Cardiac muscle cell (in vitro differentiated cells and primary cell): ENCODE measurements at regions not wholly inside any gene's neighbourhood (a gene's known extent, or its start where the extent isn't known, plus 50 kb on each side); places are given as distances from the start of the nearest gene placed in this dataset.

Experiments used
- DNase-seq, 2 donors: peaks; one replicate each; pipeline versions ENCODE4 v3.0.0 to v3.0.0-alpha.2; 2010 to 2017; ENCODE audit warnings: low read depth in 1 of 2, low spot score in 1 of 2
- H3K27ac ChIP-seq: fragments of 200-600 bp; sonication (generic); 2 replicates; pipeline ENCODE4 v1.5.1; 2016
- H3K27me3 ChIP-seq: fragments of 200-600 bp; sonication (generic); 2 replicates; pipeline ENCODE4 v1.6.0; 2016; ENCODE audit warnings: control low read depth
- H3K36me3 ChIP-seq: fragments of 200-600 bp; sonication (generic); 2 replicates; pipeline ENCODE4 v1.5.1; 2016; ENCODE audit warnings: control low read depth
- H3K4me1 ChIP-seq: fragments of 200-600 bp; sonication (generic); 2 replicates; pipeline ENCODE4 v1.8.1; 2017; ENCODE audit warnings: low read depth, mild to moderate bottlenecking, mixed run types
- H3K4me3 ChIP-seq: fragments of 200-600 bp; sonication (generic); 2 replicates; pipeline ENCODE4 v1.5.1; 2016; ENCODE audit warnings: mild to moderate bottlenecking
- H3K9me3 ChIP-seq: fragments of 200-600 bp; sonication (generic); 2 replicates; pipeline ENCODE4 v1.5.1; 2017; ENCODE audit warnings: low read depth, mild to moderate bottlenecking, control low read depth
- TF ChIP-seq, protein P1 (sequence below): IDR thresholded peaks from 2 replicates; pipeline ENCODE4 v1.5.1; 2012; ENCODE audit warnings: low read depth, mild to moderate bottlenecking, low read length

DNA sequence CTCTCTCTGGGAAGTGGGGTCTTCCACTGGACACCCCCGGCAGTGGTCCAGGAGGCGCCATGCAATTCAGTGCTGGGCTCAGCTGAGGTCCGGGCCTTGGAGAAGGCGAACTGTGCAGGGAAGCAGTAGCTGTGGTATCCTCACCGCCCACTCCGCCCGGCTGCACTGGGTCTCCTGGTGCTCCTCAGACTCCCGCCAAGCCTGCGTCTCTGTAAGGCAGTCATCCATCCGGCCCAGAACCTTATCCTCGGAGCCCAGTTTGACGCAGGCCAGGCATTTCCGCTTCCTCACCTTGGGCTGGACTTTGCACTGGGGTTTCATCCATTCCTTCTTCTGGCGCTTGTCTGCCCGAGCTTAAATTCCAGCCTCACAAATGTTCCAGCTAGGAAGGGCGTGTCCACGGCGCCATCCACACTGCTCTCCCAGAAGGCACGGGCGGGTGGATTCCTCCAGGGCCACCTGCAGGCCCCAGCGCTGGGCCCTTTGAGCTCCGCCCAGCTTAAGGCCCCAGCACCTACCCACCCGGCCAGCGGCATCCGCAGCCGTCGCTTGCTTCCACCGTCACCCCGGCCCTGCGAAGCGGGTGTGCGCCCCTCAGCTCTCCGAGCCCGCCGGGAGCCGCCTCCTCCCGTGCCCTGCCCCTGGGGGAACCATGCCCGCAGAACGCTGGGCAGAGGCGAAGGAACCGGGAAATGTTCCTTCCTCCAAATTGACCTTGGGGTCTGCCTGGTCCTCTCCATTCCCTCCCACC, 1884.8 kb downstream of the TP53TG3F start:
- no peak for DNase-seq
- Histone ChIP-seq H3K4me3 (no peak overlapping the region), H3K36me3 (no peaks in the 10 kb centered on the region), H3K9me3 (no peaks in the 10 kb centered on the region), H3K4me1 (no peaks in the 10 kb centered on the region), H3K27ac (no peak overlapping the region), H3K27me3 (no peaks in the 10 kb centered on the region)
- TF ChIP-seq, protein P1, sequence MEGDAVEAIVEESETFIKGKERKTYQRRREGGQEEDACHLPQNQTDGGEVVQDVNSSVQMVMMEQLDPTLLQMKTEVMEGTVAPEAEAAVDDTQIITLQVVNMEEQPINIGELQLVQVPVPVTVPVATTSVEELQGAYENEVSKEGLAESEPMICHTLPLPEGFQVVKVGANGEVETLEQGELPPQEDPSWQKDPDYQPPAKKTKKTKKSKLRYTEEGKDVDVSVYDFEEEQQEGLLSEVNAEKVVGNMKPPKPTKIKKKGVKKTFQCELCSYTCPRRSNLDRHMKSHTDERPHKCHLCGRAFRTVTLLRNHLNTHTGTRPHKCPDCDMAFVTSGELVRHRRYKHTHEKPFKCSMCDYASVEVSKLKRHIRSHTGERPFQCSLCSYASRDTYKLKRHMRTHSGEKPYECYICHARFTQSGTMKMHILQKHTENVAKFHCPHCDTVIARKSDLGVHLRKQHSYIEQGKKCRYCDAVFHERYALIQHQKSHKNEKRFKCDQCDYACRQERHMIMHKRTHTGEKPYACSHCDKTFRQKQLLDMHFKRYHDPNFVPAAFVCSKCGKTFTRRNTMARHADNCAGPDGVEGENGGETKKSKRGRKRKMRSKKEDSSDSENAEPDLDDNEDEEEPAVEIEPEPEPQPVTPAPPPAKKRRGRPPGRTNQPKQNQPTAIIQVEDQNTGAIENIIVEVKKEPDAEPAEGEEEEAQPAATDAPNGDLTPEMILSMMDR, result no peak

DNA sequence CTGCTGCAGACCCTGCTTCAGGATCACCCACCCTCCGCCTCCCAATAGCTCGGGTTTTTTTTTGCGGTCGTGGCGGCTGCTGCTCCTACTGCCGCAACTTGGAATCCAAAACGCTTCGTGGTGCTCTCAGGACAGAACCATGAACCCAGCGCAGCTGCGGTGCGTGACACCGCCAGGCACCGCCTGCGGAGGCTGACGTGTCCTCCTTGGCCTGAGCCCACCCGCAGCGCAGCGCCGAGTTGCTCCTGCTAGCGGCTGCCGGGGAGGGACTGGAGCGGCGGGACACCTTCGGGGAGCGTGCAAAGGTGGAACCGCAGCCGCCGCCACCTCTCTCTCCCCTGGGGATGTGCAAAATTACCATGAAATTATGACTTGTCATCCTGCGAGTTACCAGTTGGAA, 1893.0 kb downstream of the TP53TG3F start:
- no peaks in the 10 kb centered on the region for H3K27me3 ChIP-seq
- H3K4me3 ChIP-seq, result no peak overlapping the region
- TF ChIP-seq, protein P1, result no peak
- no peaks in the 10 kb centered on the region for H3K4me1 ChIP-seq
- no peak overlapping the region for H3K27ac ChIP-seq
- peaks cover 3% of the 10 kb centered on the region for H3K9me3 ChIP-seq
- DNase-seq, result no peak
- H3K36me3 ChIP-seq, result no peaks in the 10 kb centered on the region

DNA sequence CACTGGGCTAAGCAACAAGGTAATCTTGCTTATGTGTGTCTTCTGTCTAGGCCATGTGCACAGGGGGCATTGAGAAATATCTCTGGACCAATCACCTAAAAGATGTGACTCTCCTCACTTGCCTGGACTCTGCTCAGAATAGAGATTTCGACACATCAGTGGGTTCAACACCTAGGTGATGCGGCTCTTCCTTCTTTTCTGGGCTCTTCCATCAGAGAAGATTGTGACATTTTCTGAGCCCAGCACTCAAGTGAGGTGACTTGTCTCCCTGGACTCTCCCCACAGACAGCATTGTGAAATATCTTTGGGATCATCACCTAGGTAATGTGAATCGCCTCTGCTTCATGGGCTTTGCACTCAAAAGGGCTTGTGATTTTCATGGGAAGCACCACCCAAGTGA, 1904.1 kb downstream of the TP53TG3F start:
- H3K27me3 ChIP-seq, result no peaks in the 10 kb centered on the region
- no peaks in the 10 kb centered on the region for H3K4me1 ChIP-seq
- no peak overlapping the region for H3K4me3 ChIP-seq
- no peak overlapping the region for H3K27ac ChIP-seq
- DNase-seq, result no peak
- H3K36me3 ChIP-seq, result no peaks in the 10 kb centered on the region
- peaks cover 3% of the 10 kb centered on the region for H3K9me3 ChIP-seq
- TF ChIP-seq, protein P1, result no peak

DNA sequence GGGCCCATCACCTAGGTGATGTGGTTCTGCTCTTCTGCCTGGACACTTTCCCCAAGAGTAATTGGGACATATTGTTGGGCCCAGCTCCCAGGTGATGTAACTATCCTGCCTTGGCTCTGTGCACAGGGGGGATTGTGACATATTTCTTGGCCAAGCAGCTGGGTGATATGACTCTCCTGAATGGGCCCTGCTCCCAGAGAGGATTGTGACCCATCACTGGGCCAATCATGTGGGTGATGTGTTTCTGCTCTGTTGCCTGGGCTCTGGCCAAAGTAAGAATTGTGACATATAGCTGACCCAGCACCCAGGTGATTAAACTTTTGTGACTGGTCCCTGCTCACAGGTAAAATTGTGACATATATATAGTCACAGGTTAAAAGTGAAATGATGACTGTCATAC, 1904.9 kb downstream of the TP53TG3F start:
- H3K4me3 ChIP-seq, result no peak overlapping the region

DNA sequence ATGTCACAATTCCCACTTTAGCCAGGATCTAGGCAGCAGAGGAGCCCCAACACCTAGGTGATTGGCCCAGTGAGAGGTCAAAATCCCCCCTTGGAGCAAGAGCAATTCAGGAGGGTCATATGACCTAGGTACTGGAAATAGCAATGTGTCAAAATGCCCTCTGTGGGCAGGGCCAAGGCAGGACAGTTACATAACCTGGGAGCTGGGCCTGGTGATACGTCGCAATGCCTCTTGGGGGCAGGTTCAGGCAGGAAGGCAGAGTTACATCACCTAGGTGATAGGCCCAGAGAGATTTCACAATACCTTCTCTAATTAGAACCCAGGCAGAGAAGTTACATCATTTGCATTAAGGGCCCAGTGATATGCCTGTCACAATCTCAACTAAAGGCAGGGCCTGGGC, 1906.3 kb downstream of the TP53TG3F start:
- TF ChIP-seq, protein P1, result no peak
- no peak overlapping the region for H3K27ac ChIP-seq
- DNase-seq, result no peak
- H3K4me3 ChIP-seq, result no peak overlapping the region
- H3K4me1 ChIP-seq, result no peaks in the 10 kb centered on the region
- no peaks in the 10 kb centered on the region for H3K9me3 ChIP-seq
- no peaks in the 10 kb centered on the region for H3K27me3 ChIP-seq
- no peaks in the 10 kb centered on the region for H3K36me3 ChIP-seq

More for the DNA sequence above, 1904.9 kb downstream of the TP53TG3F start:
- no peaks in the 10 kb centered on the region for H3K27me3 ChIP-seq
- TF ChIP-seq, protein P1, result no peak
- H3K36me3 ChIP-seq, result no peaks in the 10 kb centered on the region
- no peak for DNase-seq
- H3K9me3 ChIP-seq, result peaks cover 3% of the 10 kb centered on the region
- no peaks in the 10 kb centered on the region for H3K4me1 ChIP-seq
- H3K27ac ChIP-seq, result no peak overlapping the region
